Kidney (tissue), 13 donors: ENCODE measurements at regions not wholly inside any gene's neighbourhood (a gene's known extent, or its start where the extent isn't known, plus 50 kb on each side); places are given as distances from the start of the nearest gene placed in this dataset.
A peak's percentile ranks its signal among the peaks of the same experiment; 100 is the strongest.

ENCODE experiments used
- DNase-seq, 5 donors: peaks; one replicate each; pipeline ENCODE4 v3.0.0-alpha.2; 2013 to 2020
- FAIRE-seq: peaks from 2 replicates; lab custom pipeline; 2012; peaks lifted over from hg19 to GRCh38; lab: Jason Lieb, UNC
- H3K27ac ChIP-seq, 2 donors: one replicate each; pipeline ENCODE4 v1.7.0; 2013; ENCODE audit warnings: low read depth in 2 of 2, low read length in 2 of 2, inconsistent platforms in 1 of 2
- H3K27me3 ChIP-seq: one replicate; pipeline ENCODE4 v1.7.1; 2013; ENCODE audit warnings: low read length, inconsistent platforms; ENCODE audit not compliant: control insufficient read depth, insufficient read depth
- H3K36me3 ChIP-seq, 3 donors: one replicate each; pipeline versions ENCODE4 v1.7.0 to v1.7.1; 2013; ENCODE audit warnings: low read length in 3 of 3, control low read depth in 1 of 3, inconsistent platforms in 1 of 3; ENCODE audit not compliant: insufficient read depth in 3 of 3, control insufficient read depth in 2 of 3
- H3K4me1 ChIP-seq, 3 donors: one replicate each; pipeline versions ENCODE4 v1.7.0 to v1.7.1; 2013; ENCODE audit warnings: low read length in 3 of 3, inconsistent platforms in 1 of 3, low read depth in 1 of 3; ENCODE audit not compliant: control insufficient read depth in 2 of 3, insufficient read depth in 2 of 3
- H3K4me3 ChIP-seq, 3 donors: one replicate each; pipeline versions ENCODE4 v1.7.0 to v1.8.1; 2013; ENCODE audit warnings: low read length in 3 of 3, control low read depth in 1 of 3, inconsistent platforms in 1 of 3
- H3K9ac ChIP-seq, 3 donors: one replicate each; pipeline versions ENCODE4 v1.7.0 to v1.7.1; 2013; ENCODE audit warnings: low read length in 3 of 3, control low read depth in 1 of 3, inconsistent platforms in 1 of 3
- H3K9me3 ChIP-seq, 3 donors: one replicate each; pipeline versions ENCODE4 v1.7.0 to v1.7.1; 2013; ENCODE audit warnings: low read length in 3 of 3, control low read depth in 1 of 3, inconsistent platforms in 1 of 3; ENCODE audit not compliant: control insufficient read depth in 2 of 3, insufficient read depth in 1 of 3
- intact Hi-C: fragments of 100-400 bp; cut with DNase I; formaldehyde crosslinking; loops from one replicate; pipeline ENCODE4 v1.11.1; 2022
- TF ChIP-seq, protein P1 (sequence below): IDR thresholded peaks from 3 replicates; pipeline ENCODE4 v1.5.1; 2012; ENCODE audit warnings: mild to moderate bottlenecking, moderate library complexity, borderline replicate concordance; ENCODE audit not compliant: insufficient read depth; ENCODE audit errors: extremely low read depth
- donor health status: control.
- donor health status: control.
- donor health status: control.
- donor health status: control.
- donor health status: control.
- donor health status: DM: yes; HTN: yes; CAD: no.
- donor health status: Normal renal cell carcinoma (clear cell type).

DNA sequence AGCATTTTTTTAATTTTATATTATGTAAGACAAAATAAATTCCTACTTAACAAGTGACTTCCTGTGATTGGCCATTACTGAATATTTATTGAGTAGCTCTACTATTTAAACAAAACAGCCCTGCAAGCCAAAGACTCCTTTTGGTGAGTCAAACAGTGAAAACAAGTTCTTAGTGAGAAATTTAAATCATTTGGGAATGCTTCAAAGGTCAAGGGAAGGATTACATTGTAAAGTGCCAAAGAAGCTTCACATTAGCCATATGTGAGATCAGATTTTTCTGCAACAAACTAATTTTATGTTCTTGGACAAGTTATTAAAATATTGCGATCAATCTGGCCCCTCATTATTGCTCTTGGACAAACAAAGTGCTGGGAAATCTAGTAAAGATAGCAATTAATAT is 795.4 kb upstream of the MGAT4C start:
- Histone ChIP-seq H3K4me3 (no peak overlapping the region), H3K4me1 (no peaks in the 10 kb centered on the region), H3K27me3 (no peaks in the 10 kb centered on the region), H3K9me3 (no peaks in the 10 kb centered on the region), H3K9ac (no peak overlapping the region), H3K36me3 (no peaks in the 10 kb centered on the region), H3K27ac (no peak overlapping the region)
- no peak for FAIRE-seq
- TF ChIP-seq, protein P1, sequence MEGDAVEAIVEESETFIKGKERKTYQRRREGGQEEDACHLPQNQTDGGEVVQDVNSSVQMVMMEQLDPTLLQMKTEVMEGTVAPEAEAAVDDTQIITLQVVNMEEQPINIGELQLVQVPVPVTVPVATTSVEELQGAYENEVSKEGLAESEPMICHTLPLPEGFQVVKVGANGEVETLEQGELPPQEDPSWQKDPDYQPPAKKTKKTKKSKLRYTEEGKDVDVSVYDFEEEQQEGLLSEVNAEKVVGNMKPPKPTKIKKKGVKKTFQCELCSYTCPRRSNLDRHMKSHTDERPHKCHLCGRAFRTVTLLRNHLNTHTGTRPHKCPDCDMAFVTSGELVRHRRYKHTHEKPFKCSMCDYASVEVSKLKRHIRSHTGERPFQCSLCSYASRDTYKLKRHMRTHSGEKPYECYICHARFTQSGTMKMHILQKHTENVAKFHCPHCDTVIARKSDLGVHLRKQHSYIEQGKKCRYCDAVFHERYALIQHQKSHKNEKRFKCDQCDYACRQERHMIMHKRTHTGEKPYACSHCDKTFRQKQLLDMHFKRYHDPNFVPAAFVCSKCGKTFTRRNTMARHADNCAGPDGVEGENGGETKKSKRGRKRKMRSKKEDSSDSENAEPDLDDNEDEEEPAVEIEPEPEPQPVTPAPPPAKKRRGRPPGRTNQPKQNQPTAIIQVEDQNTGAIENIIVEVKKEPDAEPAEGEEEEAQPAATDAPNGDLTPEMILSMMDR = no peak
- intact Hi-C loops = no loop called here
- peak in 2 of 5 donors; percentile 2 to 20 for DNase-seq

DNA sequence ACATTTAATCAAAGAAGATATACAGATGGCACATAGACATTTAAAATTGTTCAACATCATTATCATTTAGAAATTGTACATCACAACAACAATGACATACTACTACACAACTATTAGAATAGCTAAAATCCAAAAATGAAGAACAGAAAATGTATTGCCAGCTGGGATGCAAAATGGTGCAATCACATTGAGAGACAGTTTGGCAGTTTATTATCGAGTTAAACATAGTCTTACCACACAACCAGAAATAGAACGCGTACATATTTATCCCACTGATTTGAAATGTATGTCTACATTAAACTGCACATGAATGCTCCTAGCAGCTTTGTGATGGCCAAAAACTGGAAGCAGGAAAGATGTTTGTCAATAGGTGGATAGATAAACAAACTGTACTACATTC is 791.5 kb upstream of the MGAT4C start:
- H3K27me3 ChIP-seq = no peaks in the 10 kb centered on the region
- H3K4me1 ChIP-seq = no peaks in the 10 kb centered on the region
- no peaks in the 10 kb centered on the region for H3K36me3 ChIP-seq
- FAIRE-seq = no peak
- H3K9ac ChIP-seq = no peak overlapping the region
- DNase-seq = no peak
- H3K4me3 ChIP-seq = no peak overlapping the region
- H3K27ac ChIP-seq = no peak overlapping the region
- H3K9me3 ChIP-seq = no peaks in the 10 kb centered on the region
- intact Hi-C loops = no loop called here
- TF ChIP-seq, protein P1 = no peak

DNA sequence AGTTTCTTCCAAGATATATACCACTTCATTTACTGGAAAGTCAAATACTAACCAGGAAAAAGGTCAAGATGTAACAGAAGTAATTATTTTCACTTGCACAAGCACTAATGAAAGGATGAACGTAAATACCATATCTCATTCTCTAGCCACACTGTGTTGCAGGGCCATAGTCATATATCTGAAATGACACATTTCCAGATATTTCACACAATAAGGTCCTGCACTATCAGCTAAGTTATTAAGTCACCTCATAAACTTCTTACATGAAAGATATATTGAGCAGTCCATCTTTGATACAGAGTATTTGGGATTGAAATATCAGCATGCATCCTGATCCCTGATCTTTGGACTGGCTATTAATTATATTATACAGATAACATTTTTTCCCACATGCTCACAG is 783.3 kb upstream of the MGAT4C start:
- H3K27ac ChIP-seq = no peak overlapping the region
- TF ChIP-seq, protein P1 = no peak

DNA sequence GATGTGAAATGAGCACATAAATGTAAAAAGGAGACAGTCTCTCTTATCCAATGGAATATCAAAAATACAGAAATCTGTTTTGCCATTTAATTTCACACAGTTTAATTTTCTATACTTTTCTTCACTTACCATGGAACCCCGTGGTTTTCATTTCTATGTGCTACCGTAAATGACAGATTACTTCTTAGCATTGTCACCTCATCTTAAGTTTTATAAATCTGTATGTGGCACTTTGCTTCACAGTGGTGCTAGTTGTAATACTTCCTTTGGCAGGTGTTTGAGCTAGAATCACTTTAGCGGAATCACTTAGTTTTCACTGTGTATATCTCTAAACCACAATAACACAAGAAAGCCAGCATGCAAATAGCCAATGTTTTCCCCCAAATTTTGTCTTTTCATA is 781.9 kb upstream of the MGAT4C start:
- H3K4me1 ChIP-seq = no peaks in the 10 kb centered on the region
- intact Hi-C loops = no loop called here
- DNase-seq (no peak), FAIRE-seq (no peak)
- TF ChIP-seq, protein P1 = no peak
- no peak overlapping the region for H3K4me3 ChIP-seq
- H3K36me3 ChIP-seq = no peaks in the 10 kb centered on the region
- H3K27me3 ChIP-seq = no peaks in the 10 kb centered on the region
- H3K9ac ChIP-seq = no peak overlapping the region
- H3K9me3 ChIP-seq = no peaks in the 10 kb centered on the region
- no peak overlapping the region for H3K27ac ChIP-seq

More for the DNA sequence above, 783.3 kb upstream of the MGAT4C start:
- no peak overlapping the region for H3K4me3 ChIP-seq
- DNase-seq (no peak), FAIRE-seq (no peak)
- no peaks in the 10 kb centered on the region for H3K9me3 ChIP-seq
- H3K9ac ChIP-seq = no peak overlapping the region
- H3K36me3 ChIP-seq = no peaks in the 10 kb centered on the region
- H3K4me1 ChIP-seq = no peaks in the 10 kb centered on the region
- intact Hi-C loops = no loop called here
- no peaks in the 10 kb centered on the region for H3K27me3 ChIP-seq
